ENCODE measurements at regions not wholly inside any gene's neighbourhood (a gene's known extent, or its start where the extent isn't known, plus 50 kb on each side); places are given as distances from the start of the nearest gene placed in this dataset.
A peak's percentile ranks its signal among the peaks of the same experiment; 100 is the strongest.

DNA sequence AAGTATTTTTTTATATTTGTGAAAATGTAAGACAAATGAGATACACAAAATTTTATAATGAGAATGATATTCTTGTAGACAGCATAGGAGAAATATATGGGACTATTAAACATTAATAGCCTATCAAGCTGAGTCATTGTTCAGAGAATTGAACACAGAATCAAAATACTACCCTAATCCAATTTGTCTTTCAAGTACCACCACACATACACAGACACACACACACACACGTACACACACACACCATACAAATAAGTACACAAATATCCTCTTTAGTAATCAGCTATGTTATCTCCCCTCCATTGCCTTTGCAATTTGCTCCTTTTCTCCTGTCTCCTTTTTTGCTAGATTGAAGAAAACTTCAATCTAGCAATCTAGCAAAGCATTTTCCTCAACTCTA is 499.3 kb downstream of the FOXG1 start:
- no peak for DNase-seq (ENCODE audit: low read depth in 6 of 9, low spot score in 9 of 9)
- Histone ChIP-seq H3K27ac (ENCODE audit: low read depth in 1 of 2, low read length in 1 of 2) (no peak overlapping the region), H3K4me1 (ENCODE audit: control insufficient read depth in 2 of 2, insufficient read depth in 2 of 2, low read length in 2 of 2) (no peaks in the 10 kb centered on the region), H3K27me3 (ENCODE audit: control insufficient read depth in 2 of 2, insufficient read depth in 1 of 2, low read length in 1 of 2) (no peaks in the 10 kb centered on the region), H3K36me3 (ENCODE audit: control insufficient read depth in 2 of 2, insufficient read depth in 2 of 2, low read length in 1 of 2) (no peaks in the 10 kb centered on the region), H3K9me3 (ENCODE audit: control insufficient read depth in 2 of 2, insufficient read depth in 1 of 2, low read length in 1 of 2) (no peaks in the 10 kb centered on the region), H3K4me3 (ENCODE audit: low read length in 2 of 2) (no peak overlapping the region)
- 86% methylated on average over 1 of the region's 1 CpG for WGBS

- DNase-seq (ENCODE audit: low read depth in 6 of 9, low spot score in 9 of 9): no peak
- Histone ChIP-seq H3K4me3 (ENCODE audit: low read length in 2 of 2) (no peak overlapping the region), H3K27ac (ENCODE audit: low read depth in 1 of 2, low read length in 1 of 2) (no peak overlapping the region), H3K9me3 (ENCODE audit: control insufficient read depth in 2 of 2, insufficient read depth in 1 of 2, low read length in 1 of 2) (no peaks in the 10 kb centered on the region), H3K27me3 (ENCODE audit: control insufficient read depth in 2 of 2, insufficient read depth in 1 of 2, low read length in 1 of 2) (no peaks in the 10 kb centered on the region), H3K4me1 (ENCODE audit: control insufficient read depth in 2 of 2, insufficient read depth in 2 of 2, low read length in 2 of 2) (no peaks in the 10 kb centered on the region), H3K36me3 (ENCODE audit: control insufficient read depth in 2 of 2, insufficient read depth in 2 of 2, low read length in 1 of 2) (no peaks in the 10 kb centered on the region)
Measured at GRCh38 chr14:29271669-29272068, 505.1 kb downstream of the FOXG1 start.

DNA sequence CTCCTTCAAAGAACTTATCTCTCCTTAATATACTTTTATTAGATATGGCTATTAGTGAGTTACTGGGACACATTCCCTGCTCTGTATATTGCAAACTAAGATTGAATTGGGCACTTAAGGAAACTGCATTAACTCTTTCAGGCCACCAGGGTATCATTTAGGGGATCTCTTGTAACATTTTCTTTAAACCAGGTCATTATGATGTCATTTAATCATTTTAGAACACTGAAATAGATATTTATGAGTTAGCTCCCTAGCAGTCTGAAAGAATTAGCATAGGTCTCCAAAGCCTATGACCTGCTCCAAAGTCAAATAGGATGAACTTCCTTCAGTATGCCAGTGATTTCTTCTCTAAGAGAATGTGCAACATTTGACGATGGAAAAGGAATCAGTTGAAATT is 506.9 kb downstream of the FOXG1 start:
- H3K27me3 ChIP-seq (ENCODE audit: control insufficient read depth in 2 of 2, insufficient read depth in 1 of 2, low read length in 1 of 2): no peaks in the 10 kb centered on the region
- 93% methylated on average over 1 of the region's 1 CpG for WGBS
- H3K9me3 ChIP-seq (ENCODE audit: control insufficient read depth in 2 of 2, insufficient read depth in 1 of 2, low read length in 1 of 2): no peaks in the 10 kb centered on the region
- DNase-seq (ENCODE audit: low read depth in 6 of 9, low spot score in 9 of 9): no peak
- H3K4me3 ChIP-seq (ENCODE audit: low read length in 2 of 2): no peak overlapping the region
- H3K27ac ChIP-seq (ENCODE audit: low read depth in 1 of 2, low read length in 1 of 2): no peak overlapping the region
- H3K4me1 ChIP-seq (ENCODE audit: control insufficient read depth in 2 of 2, insufficient read depth in 2 of 2, low read length in 2 of 2): no peaks in the 10 kb centered on the region
- H3K36me3 ChIP-seq (ENCODE audit: control insufficient read depth in 2 of 2, insufficient read depth in 2 of 2, low read length in 1 of 2): no peaks in the 10 kb centered on the region

- Histone ChIP-seq H3K27me3 (ENCODE audit: control insufficient read depth in 2 of 2, insufficient read depth in 1 of 2, low read length in 1 of 2) (no peaks in the 10 kb centered on the region), H3K4me3 (ENCODE audit: low read length in 2 of 2) (no peak overlapping the region), H3K9me3 (ENCODE audit: control insufficient read depth in 2 of 2, insufficient read depth in 1 of 2, low read length in 1 of 2) (no peaks in the 10 kb centered on the region), H3K4me1 (ENCODE audit: control insufficient read depth in 2 of 2, insufficient read depth in 2 of 2, low read length in 2 of 2) (no peaks in the 10 kb centered on the region), H3K27ac (ENCODE audit: low read depth in 1 of 2, low read length in 1 of 2) (peak overlapping the region in 1 of 2 donors; percentile 20), H3K36me3 (ENCODE audit: control insufficient read depth in 2 of 2, insufficient read depth in 2 of 2, low read length in 1 of 2) (no peaks in the 10 kb centered on the region)
- DNase-seq (ENCODE audit: low read depth in 6 of 9, low spot score in 9 of 9): no peak
- 83% methylated on average over 10 of the region's 10 CpGs for WGBS
Measured at GRCh38 chr14:29274890-29275596, 508.5 kb downstream of the FOXG1 start.

GRCh38 chr14:29278301-29279263 is 512.0 kb downstream of the FOXG1 start:
- DNase-seq (ENCODE audit: low read depth in 6 of 9, low spot score in 9 of 9): no peak
- H3K4me1 ChIP-seq (ENCODE audit: control insufficient read depth in 2 of 2, insufficient read depth in 2 of 2, low read length in 2 of 2): no peaks in the 10 kb centered on the region
- no peak overlapping the region for H3K27ac ChIP-seq (ENCODE audit: low read depth in 1 of 2, low read length in 1 of 2)
- H3K36me3 ChIP-seq (ENCODE audit: control insufficient read depth in 2 of 2, insufficient read depth in 2 of 2, low read length in 1 of 2): no peaks in the 10 kb centered on the region
- H3K27me3 ChIP-seq (ENCODE audit: control insufficient read depth in 2 of 2, insufficient read depth in 1 of 2, low read length in 1 of 2): no peaks in the 10 kb centered on the region
- H3K4me3 ChIP-seq (ENCODE audit: low read length in 2 of 2): no peak overlapping the region
- H3K9me3 ChIP-seq (ENCODE audit: control insufficient read depth in 2 of 2, insufficient read depth in 1 of 2, low read length in 1 of 2): no peaks in the 10 kb centered on the region
- WGBS: 75% methylated on average over 1 of the region's 1 CpG

GRCh38 chr14:29282169-29282568 is 515.6 kb downstream of the FOXG1 start:
- H3K4me3 ChIP-seq (ENCODE audit: low read length in 2 of 2): no peak overlapping the region
- H3K9me3 ChIP-seq (ENCODE audit: control insufficient read depth in 2 of 2, insufficient read depth in 1 of 2, low read length in 1 of 2): no peaks in the 10 kb centered on the region
- no peaks in the 10 kb centered on the region for H3K4me1 ChIP-seq (ENCODE audit: control insufficient read depth in 2 of 2, insufficient read depth in 2 of 2, low read length in 2 of 2)
- no peak for DNase-seq (ENCODE audit: low read depth in 6 of 9, low spot score in 9 of 9)
- H3K27ac ChIP-seq (ENCODE audit: low read depth in 1 of 2, low read length in 1 of 2): no peak overlapping the region
- no peaks in the 10 kb centered on the region for H3K36me3 ChIP-seq (ENCODE audit: control insufficient read depth in 2 of 2, insufficient read depth in 2 of 2, low read length in 1 of 2)
- no peaks in the 10 kb centered on the region for H3K27me3 ChIP-seq (ENCODE audit: control insufficient read depth in 2 of 2, insufficient read depth in 1 of 2, low read length in 1 of 2)
- WGBS: 78% methylated on average over 1 of the region's 1 CpG

GRCh38 chr14:29290441-29290840 is 523.9 kb downstream of the FOXG1 start:
- Histone ChIP-seq H3K36me3 (ENCODE audit: control insufficient read depth in 2 of 2, insufficient read depth in 2 of 2, low read length in 1 of 2) (no peaks in the 10 kb centered on the region), H3K27ac (ENCODE audit: low read depth in 1 of 2, low read length in 1 of 2) (no peak overlapping the region), H3K9me3 (ENCODE audit: control insufficient read depth in 2 of 2, insufficient read depth in 1 of 2, low read length in 1 of 2) (peaks cover 0 to 8% of the 10 kb centered on the region in 2 donors), H3K4me3 (ENCODE audit: low read length in 2 of 2) (no peak overlapping the region), H3K27me3 (ENCODE audit: control insufficient read depth in 2 of 2, insufficient read depth in 1 of 2, low read length in 1 of 2) (no peaks in the 10 kb centered on the region), H3K4me1 (ENCODE audit: control insufficient read depth in 2 of 2, insufficient read depth in 2 of 2, low read length in 2 of 2) (no peaks in the 10 kb centered on the region)
- WGBS: 90% methylated on average over 2 of the region's 2 CpGs
- DNase-seq (ENCODE audit: low read depth in 6 of 9, low spot score in 9 of 9): no peak

- 99% methylated on average over 1 of the region's 1 CpG for WGBS
- no peak for DNase-seq (ENCODE audit: low read depth in 6 of 9, low spot score in 9 of 9)
Measured at GRCh38 chr14:29299372-29299771, 532.8 kb downstream of the FOXG1 start.

GRCh38 chr14:29301571-29301970 is 535.0 kb downstream of the FOXG1 start:
- Histone ChIP-seq H3K4me3 (ENCODE audit: low read length in 2 of 2) (no peak overlapping the region), H3K36me3 (ENCODE audit: control insufficient read depth in 2 of 2, insufficient read depth in 2 of 2, low read length in 1 of 2) (no peaks in the 10 kb centered on the region), H3K27ac (ENCODE audit: low read depth in 1 of 2, low read length in 1 of 2) (no peak overlapping the region)

More at GRCh38 chr14:29299372-29299771, 532.8 kb downstream of the FOXG1 start:
- Histone ChIP-seq H3K27me3 (ENCODE audit: control insufficient read depth in 2 of 2, insufficient read depth in 1 of 2, low read length in 1 of 2) (no peaks in the 10 kb centered on the region), H3K36me3 (ENCODE audit: control insufficient read depth in 2 of 2, insufficient read depth in 2 of 2, low read length in 1 of 2) (no peaks in the 10 kb centered on the region), H3K4me3 (ENCODE audit: low read length in 2 of 2) (no peak overlapping the region), H3K4me1 (ENCODE audit: control insufficient read depth in 2 of 2, insufficient read depth in 2 of 2, low read length in 2 of 2) (no peaks in the 10 kb centered on the region), H3K27ac (ENCODE audit: low read depth in 1 of 2, low read length in 1 of 2) (no peak overlapping the region), H3K9me3 (ENCODE audit: control insufficient read depth in 2 of 2, insufficient read depth in 1 of 2, low read length in 1 of 2) (peaks cover 0 to 5% of the 10 kb centered on the region in 2 donors)

More at GRCh38 chr14:29301571-29301970, 535.0 kb downstream of the FOXG1 start:
- DNase-seq (ENCODE audit: low read depth in 6 of 9, low spot score in 9 of 9): no peak
- Histone ChIP-seq H3K9me3 (ENCODE audit: control insufficient read depth in 2 of 2, insufficient read depth in 1 of 2, low read length in 1 of 2) (no peaks in the 10 kb centered on the region), H3K27me3 (ENCODE audit: control insufficient read depth in 2 of 2, insufficient read depth in 1 of 2, low read length in 1 of 2) (no peaks in the 10 kb centered on the region), H3K4me1 (ENCODE audit: control insufficient read depth in 2 of 2, insufficient read depth in 2 of 2, low read length in 2 of 2) (no peaks in the 10 kb centered on the region)

Measured in thymus (tissue), 11 donors.